ENCODE measurements at regions not wholly inside any gene's neighbourhood (a gene's known extent, or its start where the extent isn't known, plus 50 kb on each side); places are given as distances from the start of the nearest gene placed in this dataset.

DNA sequence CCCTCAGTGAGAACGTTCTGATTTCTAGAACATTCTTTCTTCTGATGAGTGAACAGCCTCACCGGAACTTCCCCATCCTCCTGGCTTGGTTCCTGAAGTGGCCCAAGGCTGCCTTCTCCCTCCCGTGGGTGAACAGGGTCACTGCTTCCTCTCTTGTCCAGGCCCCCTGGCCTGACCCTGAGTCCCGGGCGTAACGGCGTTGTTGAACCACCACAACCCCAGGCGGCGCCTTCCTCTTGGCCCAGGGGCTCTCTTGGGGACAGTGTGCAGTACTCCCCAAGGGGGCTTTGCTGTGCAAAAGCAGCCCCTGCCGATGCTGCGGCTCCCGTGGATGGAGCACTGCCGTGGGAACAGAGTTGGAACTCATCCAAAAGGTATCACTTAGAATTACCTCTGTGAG lies 147.2 kb downstream of the TSN start:
- DNase-seq: no peak

DNA sequence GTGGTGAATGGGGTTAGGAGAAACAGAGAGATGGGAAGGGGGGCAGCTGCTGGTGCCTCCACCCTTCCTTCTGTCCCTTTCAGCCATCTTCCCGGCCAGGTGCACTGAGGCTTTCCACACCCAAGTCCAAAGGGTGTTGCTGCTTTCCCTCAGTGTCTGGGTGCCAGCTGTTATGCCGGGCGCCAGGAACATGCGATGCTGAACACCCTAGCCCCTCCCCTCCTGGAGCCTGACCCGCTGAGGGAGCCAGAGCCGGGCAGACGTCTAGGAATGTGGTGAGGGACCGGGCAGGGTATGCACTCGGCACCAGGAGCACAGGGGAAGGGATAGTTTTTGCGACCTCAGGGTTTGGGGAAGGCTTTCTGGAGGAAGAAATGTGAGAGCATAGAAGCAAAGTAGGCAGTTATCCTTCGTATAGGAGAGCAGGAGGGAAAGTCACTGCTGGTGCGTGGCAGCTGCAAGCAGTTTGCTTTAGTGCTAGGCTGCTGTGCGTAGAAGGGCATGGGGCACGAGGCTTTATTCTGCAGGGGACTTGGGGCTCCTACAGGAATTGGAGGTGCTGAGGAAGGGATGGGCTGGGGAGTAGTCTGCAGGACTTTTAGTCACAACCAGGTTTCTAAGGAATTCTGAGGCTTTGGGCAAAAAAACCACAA lies 147.7 kb downstream of the TSN start:
- no peak for DNase-seq

DNA sequence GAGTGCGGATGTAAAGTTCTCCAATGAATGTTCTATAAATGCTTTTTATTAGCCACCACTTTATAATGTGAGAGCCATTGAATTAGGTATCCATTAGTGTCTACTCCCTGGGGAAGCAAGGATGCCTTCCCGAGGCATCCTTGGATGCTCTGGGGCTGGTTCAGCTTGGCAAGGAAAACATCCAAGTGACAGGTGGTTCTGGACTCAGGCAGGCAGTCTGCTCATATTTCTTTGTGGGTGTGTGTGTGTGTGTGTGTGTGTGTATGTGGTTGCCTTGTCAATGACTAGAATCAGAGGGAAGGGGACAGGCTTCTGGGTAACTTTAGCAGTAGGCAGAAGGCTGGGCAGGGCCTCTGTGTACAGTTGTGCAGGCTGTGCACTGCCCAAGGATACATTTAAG lies 149.2 kb downstream of the TSN start:
- DNase-seq: no peak

DNA sequence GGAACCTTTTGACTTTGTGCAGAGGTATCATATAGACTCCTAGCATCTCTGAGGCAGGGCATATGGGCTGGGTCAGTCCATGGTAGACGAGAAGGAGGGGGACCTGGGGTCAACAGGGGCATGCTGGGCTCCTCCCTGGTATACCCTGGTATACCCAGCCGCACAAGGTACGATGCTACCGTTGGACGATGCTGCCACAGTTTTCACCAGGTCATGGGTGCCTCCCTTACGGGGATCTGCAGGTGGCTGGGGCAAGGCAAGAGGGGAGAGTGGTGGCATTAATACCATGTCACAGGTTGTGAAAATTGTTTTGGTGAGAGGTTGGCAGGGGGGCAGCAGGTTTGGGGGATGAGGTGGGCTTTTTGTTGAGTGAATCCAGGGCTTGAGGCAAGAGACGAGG lies 149.8 kb downstream of the TSN start:
- DNase-seq: no peak

DNA sequence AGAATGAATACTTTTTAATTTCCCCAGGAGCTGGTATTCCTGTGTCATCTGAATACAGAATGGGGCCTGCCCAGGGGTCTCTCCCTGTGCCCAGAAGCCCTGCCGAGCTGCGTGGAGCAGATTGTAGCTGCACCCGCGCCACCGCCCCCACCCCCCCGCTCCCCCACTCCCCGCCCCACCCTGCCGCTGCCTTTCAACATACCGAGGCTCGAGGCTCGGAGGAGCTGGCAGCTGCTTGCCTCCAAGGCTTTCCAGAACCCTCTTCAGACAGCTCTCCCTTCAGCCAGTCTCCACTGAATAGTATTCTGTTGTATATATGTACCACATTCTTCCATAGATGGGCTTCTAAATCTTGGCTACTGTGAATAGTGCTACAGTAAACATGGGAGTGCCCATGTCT lies 150.7 kb downstream of the TSN start:
- no peak for DNase-seq

DNA sequence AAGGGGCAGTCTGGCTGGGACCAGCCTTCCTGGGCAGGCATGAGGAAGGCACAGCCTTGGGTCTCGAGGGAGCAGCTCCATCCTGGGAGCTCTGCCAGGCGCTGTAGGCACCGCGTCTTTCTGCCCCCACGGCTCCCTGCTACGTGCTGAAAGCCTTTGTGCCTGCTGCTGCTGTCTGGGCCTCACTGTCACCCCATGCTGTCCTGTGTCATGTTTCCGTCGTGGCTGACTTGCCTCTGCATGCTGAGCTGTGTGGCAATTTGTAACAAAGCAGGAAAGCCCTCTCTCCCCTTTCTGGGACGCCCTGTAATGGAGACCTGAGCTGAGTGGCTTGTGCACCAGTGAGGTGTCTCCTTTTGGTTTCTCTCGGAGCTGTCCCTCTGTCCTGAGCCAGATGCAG lies 152.5 kb downstream of the TSN start:
- no peak for DNase-seq

DNA sequence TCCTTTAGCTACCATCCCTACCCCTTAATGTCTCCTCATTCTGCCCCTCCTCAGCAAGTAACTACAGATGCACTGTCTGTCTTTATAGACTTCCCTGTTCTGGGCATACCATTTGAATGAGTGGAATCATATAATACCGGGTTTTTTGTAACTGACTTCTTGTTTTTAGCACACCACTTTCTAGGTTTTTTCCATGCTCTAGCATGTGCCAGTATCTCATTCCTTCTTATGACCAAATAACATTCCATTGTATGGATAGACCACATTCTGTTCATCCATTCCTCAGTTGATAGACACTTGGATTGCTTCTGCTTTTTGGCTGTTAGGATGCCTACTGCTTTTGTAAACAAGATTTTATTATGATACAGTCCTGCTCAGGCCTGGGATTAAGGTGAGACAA lies 154.7 kb downstream of the TSN start:
- DNase-seq: no peak

DNA sequence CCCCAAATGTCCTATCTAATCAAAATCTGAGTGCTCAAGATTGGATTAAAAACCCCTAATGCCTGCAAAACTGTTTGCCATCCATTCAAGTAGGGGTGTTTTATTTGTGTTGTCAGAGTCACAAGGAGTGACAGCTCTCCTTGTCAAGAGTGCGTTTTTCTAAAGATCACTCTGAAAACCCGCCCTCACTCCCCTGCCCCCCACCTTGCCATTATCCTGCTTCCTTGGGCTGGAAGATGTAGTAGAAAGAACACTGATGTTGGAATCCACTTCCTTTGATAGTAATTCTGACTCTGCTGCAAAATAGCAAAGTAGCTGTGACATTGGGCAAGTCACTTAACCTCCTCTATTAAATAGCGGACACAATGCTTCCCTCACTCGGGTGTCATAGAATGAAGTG lies 155.6 kb downstream of the TSN start:
- DNase-seq: no peak

DNA sequence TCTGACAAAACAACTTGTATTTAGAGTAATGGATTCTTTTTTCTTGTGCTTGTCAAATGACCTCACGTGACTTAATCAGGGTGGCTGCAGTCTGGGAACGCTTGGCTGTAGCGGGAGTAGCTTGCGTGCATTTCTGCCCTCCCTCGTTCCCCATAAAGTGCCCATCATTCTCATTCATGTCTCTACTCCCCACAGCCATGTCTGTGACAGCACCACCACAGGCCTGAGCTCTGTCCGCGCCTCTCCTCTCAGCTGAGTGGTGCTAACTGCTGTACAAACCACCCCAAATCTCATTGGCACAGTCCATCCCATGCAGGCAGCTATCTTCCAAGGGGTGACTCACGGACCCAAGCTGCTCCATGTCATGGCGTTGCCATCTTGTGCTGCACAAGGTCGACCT lies 161.7 kb downstream of the TSN start:
- DNase-seq: no peak

DNA sequence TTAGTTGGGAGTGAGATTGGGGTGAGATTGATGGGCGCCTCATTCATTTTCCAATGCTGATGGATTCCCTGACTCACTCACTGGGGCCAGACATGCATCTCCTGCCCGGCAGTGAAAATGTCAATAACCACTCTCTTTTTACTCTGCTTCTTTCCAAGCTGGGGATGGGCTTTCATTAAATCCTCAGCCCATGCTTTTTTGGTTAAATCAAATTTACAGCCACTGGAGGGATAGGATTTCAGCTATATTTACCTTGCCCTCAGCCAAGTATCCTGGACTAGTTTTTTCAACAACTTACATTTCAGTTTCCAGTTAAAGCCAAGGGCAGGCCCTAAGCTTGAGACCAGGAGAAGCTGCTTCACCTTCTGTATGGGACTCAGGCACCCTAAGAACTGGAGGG lies 162.8 kb downstream of the TSN start:
- DNase-seq: no peak

DNA sequence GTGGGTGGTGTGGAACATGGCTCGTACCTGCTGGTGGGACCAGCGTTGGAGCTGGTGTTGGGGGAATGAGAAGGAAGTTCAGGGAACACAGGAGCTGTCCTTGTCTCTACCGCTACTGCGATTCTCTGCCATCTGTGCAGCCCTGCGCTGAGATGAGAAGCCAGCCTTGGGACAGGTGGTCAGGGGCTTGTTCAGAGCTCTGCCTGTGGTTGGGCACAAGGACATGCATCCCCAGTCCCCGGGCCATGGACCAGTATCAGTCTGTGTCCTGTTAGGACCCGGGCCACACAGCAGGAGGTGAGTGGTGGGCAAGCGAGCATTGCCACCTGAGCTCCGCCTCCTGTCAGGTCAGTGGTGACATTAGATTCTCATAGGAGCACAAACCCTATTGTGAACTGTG lies 164.4 kb downstream of the TSN start:
- DNase-seq: no peak

DNA sequence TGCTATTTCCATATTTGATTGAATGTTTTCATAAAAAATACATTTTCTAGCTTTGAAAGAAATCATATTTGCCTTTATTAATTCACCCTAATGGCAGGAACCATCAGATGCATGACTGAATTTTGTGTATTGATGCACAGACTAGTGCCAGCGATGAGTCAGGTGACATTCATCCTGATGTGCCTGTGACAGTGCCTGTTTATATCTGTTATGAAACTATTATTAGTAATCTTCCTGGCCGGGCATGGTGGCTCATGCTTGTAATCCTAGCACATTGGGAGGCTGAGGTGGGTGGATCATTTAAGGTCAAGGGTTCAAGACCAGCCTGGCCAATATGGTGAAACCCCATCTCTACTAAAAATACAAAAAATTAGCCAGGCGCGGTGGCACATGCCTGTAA lies 170.0 kb downstream of the TSN start:
- DNase-seq: no peak

DNA sequence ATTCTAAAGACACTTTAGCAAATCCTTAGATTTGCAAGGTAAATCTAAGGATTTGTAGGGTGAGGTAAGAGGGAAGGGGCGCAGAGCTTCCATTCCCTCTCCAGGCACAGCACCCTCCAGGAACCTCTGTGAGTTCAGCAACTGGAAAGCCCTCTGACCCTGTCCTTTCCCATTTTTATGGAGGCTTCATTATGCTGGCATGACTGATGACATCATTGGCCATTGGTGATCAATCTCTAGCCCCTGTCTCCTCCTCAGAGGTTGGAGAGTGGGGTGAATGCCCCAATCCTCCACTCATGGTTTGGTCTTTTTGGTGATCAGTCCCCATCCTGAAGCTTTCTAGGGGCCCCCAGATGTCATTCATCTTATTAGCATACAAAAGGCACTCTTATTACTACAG lies 187.8 kb downstream of the TSN start:
- DNase-seq: no peak

DNA sequence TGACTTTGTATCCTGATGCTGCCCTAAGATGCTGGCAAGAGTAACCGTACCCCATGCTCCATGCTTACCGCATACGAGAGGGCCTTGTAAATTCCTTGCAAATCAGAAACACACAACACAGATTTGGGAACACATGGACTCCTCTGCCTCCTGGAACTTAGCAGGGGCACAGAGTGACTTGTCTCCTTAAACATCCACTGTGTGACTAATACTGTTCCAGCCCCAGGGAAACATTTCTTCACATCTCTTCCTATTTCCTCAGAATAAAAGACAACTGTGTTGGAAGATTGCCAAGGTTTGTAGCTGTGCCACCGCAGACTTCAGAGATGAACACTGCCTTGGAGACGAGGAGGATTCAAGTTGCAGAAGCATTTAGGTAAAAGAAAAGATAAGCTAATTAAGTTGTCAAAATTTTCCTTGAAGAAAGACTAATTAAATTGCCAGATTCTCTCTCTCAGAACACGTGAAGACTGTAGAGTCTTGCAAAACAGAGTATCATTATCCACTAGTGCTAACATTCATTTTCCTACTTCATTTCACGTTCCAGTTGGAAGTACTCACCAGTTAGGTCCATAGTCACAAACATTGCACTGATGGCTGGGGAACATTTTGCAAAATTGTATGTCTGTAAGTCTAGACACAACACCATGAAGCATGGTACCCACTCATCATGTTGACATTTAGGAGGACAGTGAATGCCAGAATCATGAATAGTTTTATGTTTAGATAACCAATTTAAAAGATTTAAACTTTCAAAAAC lies 188.8 kb downstream of the TSN start:
- no peak for DNase-seq

DNA sequence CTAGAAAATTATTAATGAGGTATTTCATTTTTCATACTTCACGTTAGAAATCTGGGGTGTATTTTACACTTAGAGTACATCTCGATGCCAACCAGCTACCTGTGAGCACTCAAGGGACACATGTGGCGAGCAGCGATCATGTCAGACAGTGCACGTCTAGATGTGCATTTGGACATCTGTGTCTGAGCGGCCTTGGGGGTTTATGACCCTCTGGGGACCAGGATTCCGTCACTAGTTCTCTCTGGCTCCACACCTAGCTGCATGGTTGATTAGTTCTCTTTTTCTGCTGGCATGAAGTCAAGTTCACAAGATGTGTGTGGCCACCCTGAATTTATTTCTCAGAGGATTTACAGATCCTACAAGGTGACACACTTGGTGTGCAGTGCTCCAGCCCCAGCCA lies 192.2 kb downstream of the TSN start:
- no peak for DNase-seq

DNA sequence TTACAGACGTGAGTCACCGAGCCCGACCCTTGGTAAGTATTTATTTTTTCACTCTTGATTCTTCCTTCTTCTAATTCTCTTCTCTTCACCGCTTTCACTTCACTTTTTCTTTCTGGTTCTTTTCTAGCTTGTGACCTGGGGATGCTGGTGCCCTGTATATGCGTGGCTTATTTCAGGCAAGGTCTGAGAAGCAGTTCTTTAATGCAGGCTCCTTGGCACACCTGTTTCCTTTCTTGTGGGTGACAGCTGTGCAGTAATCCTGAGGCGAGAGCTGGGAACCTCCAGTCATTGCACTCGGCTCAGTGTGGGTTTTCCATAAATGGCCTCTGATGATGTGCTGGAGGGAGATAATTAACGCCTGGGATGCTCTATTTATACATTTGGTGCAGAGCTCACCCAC lies 193.8 kb downstream of the TSN start:
- DNase-seq: no peak

DNA sequence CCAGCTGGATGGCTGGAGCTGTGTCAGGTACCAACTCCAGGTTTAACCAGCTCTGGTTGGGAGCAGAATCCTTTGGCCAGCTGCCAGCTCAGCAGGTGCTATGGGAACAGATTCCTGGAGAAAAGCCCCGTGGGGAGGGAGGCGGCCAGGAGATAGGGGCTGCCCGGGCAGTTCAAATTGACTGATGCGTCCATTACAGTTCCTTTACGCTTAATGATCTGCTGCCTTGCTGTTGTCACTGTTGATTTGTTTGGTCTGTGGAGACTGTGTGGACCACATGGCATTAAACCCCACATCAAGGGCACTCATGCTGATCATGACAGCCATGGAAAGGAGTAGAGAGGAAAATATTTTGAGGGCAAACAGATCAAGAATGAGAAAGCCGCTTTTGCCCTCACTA lies 200.0 kb downstream of the TSN start:
- no peak for DNase-seq

DNA sequence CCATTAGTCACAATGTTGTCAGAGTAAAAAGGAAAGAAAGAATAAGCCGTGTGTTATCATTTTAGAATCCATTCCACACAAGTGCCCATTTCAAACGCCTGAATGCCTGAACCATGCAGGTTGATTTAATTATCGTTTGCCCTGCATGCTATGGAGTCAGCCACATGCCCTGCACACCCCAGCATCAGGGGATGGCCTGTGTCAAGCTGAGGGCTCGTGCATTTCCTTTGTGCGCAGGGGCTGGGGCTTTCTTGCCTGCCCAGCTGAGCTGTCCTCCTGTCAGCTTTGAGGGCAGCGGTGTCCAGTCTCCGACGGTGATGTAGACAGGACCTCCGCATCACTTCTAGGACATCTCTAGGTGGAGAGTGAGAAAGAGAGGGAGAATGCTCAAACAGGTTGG lies 200.4 kb downstream of the TSN start:
- no peak for DNase-seq

DNA sequence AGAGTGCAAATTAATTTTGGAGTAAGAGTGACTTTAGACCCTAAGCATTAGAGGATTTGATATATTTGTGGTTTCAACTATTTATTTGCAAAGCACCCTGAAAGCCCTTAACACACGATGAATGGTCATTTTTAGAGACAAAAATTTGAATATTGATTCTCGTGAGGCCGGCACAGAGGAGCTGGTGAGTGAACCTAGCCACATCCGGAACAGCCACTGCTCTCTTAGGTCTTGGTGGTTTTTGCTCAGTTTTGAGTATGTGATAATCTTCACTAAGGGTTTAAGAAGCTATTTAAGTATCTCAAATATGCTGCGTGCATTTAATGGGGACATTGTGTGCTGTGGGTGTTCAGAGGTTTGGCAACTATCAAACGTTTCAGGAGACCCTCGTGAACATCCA lies 204.8 kb downstream of the TSN start:
- no peak for DNase-seq

DNA sequence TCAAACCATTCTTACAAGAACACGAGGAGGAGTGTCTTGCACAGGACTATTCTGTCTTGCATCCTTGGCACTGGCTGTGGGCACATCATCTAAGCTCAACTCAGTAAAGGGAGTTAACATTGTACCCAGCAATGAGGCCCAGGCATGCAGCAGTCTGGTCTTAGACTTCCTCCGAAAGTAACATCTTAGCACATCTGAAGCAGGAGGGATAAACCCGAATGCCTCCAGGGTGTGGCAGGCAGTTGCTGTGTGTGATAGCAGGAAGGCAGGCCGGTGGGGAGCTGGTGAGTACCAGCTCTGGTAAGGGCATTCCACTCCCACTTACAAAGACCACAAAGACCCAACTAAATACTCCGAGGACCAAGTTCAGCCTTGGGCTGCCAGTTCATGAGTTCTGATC lies 206.3 kb downstream of the TSN start:
- DNase-seq: no peak

DNA sequence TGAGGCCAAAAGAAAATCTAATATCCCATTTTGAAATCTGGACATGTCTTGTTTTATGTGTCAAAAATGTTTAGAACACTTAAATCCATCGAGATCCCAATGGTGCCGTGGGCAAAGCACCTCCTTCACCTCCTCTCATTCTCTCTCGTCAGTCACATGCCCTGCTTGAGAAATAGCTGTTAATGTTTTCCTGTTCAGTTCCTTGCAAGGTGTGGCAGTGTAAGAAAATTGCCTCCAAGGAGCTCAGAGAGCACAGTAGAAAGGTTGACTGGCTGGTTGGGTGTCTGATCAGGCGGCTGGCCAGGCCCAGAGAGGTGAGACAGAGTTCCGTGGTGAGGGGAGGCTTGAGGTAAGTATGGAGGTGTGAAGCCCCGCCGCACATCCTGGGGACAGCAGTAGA lies 210.2 kb downstream of the TSN start:
- DNase-seq: no peak

DNA sequence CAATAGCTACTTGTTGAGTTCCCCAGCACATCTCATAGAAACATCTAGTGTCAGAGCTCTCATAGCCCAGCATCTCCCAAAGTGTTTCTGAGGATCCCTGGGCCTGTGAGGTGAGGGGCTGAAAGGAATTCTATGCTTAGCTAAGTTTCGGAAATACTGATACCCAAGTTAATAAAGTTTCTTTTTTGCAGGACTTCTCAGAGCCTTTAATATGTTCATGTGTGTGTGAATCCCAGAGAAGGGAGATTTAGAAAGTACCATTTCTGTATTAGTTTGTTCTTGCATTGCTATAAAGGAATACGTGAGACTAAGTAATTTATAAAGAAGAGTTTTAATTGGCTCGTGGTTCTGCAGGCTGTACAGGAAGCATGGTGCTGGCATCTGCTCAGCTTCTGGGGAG lies 211.2 kb downstream of the TSN start:
- no peak for DNase-seq

DNA sequence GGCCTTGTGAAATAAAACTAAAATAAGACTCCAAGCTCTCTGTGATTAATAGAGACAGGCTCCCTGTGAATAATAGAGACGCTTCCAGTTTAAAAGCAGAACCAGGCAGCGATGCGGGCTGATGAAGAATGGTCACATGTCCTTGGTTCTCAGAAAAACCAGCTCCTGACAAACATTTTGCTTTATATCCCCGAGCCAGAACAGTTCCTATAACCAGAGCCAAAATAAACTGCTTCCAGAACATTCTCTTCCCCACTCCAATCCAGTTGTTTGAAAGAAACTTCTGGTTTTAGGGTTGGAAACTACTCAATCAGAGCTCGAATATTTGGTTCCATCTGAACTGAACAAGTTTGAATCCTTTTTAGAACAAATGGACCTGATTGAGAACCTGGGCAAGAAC lies 213.7 kb downstream of the TSN start:
- DNase-seq: no peak

DNA sequence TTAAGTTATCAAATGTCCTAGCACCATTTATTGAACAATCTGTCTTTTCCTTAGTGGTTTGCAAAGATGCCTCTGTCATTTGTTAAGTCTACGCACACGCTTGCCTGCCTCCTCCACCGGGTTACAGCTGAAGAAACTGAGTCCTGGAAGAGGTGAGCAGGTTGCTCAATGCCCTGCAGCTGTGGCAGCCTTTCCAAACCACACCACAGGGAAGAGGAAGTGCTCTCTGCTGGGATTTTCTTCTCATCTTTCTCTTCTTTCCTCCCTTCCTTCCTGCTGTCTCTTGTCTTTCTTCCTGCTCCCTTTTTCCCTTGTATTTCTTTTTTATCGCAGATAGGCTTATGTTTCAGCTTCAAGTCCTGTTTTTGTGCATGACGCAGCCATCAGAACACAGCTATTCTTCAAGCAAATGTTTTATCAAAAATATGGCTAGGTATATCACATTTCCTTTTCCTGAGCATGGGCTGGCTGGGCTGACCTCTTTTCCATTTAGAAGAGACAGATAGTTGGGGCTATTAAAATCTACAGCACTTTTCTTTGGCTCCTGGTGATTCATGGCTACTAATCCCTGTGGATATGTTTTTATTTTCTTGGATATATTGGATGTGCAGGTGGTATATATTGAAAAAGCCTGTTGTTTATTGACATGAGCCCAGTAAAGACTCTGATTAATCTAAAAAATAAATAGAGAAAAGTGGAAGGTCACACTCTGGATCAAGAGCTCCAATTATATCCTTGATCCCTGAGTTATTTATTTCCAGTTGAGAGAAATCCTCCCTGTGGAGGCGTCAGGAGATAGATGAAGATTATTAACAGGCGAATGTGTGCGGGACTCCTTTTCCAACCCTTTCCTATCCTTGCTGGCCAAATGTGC lies 214.6 kb downstream of the TSN start:
- no peak for DNase-seq
